GM18873 (cell line): ENCODE measurements at regions not wholly inside any gene's neighbourhood (a gene's known extent, or its start where the extent isn't known, plus 50 kb on each side); places are given as distances from the start of the nearest gene placed in this dataset.
"Not testable (repeated sequence)": the region's sequence is repeated elsewhere in the genome, so short reads cannot be mapped to it uniquely, and the experiment has no call there.

Source experiments
- ATAC-seq: cut with Tn5 transposase; IDR thresholded peaks from one replicate; pipeline ENCODE4 v1.9.1; 2021; ENCODE audit warnings: mild to moderate bottlenecking, moderate library complexity, moderate number of reproducible peaks; ENCODE audit not compliant: unreplicated experiment, low FRiP score

GRCh38 chr14:105723271-105723670 lies 196.9 kb downstream of the TMEM121 start:
- not testable (repeated sequence) for ATAC-seq

DNA sequence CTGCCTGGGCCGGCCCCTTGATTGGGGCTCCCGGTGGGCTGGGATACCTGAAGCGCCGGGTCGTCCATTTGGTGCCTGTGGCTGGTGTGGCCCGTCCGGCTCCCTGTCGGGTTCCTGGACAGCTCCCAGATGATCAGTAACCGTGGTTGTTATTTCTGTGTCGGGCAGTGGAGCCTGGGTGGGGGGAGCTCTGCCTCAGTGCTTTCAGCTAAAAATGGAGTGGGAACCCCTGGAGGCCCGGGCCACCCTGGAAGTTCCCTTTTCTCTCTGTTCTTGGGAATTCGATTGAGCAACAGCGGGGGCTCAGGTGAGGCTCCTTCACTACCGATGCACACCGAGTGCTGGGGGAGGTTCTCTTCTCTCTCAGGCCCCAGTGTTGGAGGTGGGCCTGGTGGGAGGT lies 197.4 kb downstream of the TMEM121 start:
- ATAC-seq = not testable (repeated sequence)

DNA sequence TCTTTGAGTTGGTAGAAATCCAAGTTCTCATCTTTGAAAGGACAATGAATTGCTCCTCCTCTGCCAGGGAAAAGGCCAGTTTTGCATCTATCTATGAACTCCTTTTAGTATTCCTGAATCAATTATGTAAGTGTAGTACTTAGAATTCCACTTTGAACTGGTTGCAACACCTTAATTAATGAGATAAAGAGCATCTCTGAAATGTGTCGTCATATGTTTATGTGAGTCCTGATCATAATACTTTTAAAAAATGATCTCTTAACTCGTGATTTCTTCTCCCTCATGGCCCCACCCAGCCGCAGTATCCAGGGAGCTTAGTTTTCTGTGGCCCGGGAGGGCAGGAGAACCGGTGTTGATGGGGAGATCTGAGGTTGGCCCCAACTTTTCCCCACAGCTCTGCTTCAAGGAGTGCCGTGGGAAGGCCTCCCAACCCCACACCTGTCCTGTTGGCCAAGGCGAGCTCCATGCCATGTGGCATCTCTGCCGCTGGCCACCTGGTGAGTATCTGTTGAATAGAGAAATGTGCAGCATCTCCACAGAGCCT lies 203.5 kb downstream of the TMEM121 start:
- not testable (repeated sequence) for ATAC-seq

GRCh38 chr14:105730731-105731130 lies 204.3 kb downstream of the TMEM121 start:
- not testable (repeated sequence) for ATAC-seq

- ATAC-seq = not testable (repeated sequence)
These were observed 205.0 kb downstream of the TMEM121 start for GRCh38 chr14:105731221-105731985.

DNA sequence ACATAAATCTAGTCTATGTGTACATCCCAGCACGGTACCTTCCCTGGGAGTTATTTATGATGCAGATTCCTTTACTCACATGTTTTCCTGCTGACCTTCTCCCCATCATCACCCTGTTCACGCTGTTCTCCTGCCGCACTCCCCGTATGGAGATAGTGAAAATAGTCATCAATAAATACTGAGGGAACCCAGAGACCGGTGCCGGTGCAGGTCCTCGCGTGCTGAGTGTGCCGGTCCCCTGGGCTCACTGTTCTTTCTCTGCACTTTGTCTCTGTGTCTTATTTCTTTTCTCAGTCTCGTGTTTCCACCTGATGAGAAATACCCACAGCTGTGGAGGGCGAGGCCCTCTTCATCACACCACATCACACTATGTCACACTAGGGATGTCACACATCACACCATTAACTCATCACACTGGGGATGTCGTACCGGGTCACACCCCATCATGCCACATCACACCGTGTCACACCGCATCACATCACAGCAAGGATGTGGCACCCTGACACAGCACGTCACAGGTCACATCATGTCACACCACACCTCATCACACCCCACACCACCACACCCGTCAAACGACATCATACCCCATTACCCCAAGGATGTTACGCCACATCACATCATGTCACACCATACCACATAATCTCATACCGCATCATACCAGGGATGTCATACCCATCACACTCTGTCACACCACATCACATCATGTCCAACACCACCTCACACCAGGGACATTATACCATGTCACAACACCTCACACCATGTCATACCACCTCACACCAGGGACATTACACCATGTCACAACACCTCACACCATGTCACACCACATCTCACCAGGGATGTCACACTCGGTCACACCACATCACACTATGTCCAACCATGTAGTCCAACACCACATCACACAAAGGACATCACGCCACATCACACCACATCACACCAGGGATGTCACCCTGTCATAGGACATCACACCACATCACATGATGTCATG lies 207.0 kb downstream of the TMEM121 start:
- no peak for ATAC-seq

DNA sequence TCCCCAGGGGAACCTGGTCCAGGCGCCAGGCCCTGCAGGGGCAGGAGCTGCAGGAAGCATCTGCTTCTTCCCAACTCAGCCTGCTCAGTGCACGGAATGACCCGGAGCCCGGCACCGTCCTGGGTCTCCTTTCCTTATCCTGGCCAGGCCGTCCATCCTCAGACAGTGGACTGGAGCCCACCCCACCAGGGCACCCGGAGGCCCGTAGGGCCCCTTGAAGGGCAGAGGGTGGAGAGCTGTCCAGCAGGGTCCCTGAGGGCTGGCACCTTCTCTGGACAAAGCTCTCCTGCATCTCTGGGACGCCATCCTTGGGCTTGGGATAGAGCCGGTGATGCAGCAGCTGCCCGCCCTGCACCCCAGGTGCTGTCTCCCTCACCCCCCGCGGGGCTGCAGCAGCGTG lies 207.9 kb downstream of the TMEM121 start:
- ATAC-seq = not testable (repeated sequence)

GRCh38 chr14:105736331-105736730 lies 209.9 kb downstream of the TMEM121 start:
- not testable (repeated sequence) for ATAC-seq

- no peak for ATAC-seq
These were observed 211.3 kb downstream of the TMEM121 start for GRCh38 chr14:105737504-105738246.

DNA sequence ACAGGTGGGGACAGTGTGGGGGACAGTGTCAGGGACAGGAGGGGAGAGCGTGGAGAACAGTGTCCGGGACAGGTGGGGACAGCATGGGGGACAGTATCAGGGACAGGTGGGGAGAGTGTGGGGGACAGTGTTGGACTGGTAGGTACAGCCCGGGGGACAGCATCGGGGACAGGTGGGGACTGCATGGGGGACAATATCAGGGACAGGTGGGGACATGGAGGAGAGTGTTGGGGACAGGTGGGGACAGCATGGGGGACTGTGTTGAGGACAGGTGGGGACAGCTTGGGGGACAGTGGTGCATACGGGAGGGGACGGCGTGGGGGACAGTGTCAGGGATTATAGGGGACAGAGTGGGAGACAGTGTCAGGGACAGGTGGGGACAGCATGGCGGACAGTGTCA lies 212.3 kb downstream of the TMEM121 start:
- ATAC-seq = no peak

DNA sequence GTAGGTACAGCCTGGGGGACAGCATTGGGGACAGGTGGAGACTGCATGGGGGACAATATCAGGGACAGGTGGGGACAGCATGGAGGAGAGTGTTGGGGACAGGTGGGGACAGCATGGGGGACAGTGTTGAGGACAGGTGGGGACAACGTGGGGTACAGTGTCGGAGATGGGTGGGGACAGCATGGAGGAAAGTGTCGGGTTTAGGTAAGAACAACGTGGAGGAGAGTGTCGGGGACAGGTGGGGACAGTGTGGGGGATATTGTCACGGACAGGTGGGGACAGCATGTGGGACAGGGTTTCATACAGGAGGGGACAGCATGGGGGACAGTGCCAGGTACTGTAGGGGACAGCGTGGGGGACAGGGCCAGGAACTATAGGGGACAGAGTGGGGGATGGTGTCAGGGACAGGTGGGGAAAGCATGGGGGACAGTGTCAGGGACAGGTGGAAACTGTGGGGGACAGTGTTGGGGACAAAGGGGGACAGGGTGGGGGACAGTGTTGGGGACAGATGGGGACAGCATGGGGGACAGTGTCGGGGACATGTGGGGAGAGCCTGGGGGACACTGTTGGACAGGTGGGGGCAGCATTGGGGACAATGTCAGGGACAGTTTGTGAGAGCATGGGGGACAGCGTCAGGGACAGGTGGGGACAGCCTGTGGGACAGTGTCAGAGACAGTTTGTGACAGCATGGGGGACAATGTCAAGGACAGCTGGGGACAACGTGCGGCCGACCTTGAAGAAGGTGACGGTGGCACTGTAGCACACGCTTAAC lies 213.1 kb downstream of the TMEM121 start:
- ATAC-seq = no peak

GRCh38 chr14:105740272-105740671 lies 213.9 kb downstream of the TMEM121 start:
- ATAC-seq = not testable (repeated sequence)

- ATAC-seq = not testable (repeated sequence)
These were observed 214.6 kb downstream of the TMEM121 start for GRCh38 chr14:105740961-105741360.

DNA sequence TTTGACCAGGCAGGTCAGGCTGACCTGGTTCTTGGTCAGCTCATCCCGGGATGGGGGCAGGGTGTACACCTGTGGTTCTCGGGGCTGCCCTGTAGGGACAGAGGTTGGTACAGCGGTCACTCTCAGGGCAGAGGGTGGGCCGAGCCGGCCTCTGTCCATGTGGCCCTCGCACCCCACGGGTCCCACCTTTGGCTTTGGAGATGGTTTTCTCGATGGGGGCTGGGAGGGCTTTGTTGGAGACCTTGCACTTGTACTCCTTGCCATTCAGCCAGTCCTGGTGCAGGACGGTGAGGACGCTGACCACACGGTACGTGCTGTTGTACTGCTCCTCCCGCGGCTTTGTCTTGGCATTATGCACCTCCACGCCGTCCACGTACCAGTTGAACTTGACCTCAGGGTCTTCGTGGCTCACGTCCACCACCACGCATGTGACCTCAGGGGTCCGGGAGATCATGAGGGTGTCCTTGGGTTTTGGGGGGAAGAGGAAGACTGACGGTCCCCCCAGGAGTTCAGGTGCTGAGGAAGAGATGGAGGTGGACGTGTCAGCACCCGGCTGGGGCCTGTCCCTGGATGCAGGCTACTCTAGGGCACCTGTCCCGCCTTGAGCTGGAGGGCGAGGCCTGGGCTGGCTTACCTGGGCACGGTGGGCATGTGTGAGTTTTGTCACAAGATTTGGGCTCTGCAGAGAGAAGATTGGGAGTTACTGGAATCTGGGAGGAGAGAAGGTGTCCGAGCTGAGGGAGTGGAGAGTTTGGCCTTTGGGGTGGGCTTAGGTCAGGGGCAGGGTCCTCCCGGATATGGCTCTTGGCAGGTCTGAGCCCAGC lies 215.5 kb downstream of the TMEM121 start:
- ATAC-seq = not testable (repeated sequence)

DNA sequence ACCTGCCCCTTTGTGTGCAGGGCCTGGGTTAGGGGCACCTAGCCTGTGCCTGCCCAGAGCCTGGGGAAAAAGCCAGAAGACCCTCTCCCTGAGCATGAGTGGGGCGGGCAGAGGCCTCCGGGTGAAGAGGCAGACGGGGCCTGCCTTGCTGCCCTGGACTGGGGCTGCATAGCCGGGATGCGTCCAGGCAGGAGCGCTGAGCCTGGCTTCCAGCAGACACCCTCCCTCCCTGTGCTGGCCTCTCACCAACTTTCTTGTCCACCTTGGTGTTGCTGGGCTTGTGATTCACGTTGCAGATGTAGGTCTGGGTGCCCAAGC lies 216.1 kb downstream of the TMEM121 start:
- no peak for ATAC-seq

DNA sequence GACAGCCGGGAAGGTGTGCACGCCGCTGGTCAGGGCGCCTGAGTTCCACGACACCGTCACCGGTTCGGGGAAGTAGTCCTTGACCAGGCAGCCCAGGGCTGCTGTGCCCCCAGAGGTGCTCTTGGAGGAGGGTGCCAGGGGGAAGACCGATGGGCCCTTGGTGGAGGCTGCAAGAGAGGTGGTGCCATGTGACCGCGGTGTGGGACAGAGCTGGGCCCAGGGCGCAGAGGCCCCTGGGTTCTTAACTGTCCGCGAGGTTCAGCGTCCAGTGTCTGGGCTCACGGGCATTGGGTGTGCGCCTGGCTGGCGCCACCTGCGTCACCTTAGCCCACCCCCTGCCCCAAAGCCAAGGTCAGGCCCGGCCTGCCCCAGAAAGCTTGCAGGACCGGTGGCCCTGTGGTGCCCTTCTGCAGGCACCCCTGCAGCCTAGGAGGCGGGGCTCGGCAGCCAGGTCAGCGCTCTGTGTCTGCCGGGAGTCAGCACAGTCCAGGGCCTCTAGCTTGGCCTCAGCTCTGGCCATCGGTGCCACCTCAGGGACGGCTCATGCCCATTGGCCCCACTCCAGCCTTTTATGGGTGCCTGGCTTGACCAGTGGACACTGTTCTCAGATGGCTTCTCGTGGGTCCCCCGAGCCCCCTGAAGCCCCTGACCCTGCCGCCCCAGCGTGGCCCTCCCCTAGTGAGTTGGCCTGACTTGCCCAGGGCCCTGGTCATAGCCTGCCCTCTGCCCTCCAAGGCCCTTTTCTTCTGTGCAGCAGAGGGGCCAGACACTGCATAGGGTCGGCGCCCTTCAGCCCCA lies 216.7 kb downstream of the TMEM121 start:
- ATAC-seq = not testable (repeated sequence)

GRCh38 chr14:105744213-105744787 lies 217.9 kb downstream of the TMEM121 start:
- not testable (repeated sequence) for ATAC-seq
